ENCODE measurements at regions not wholly inside any gene's neighbourhood (a gene's known extent, or its start where the extent isn't known, plus 50 kb on each side); places are given as distances from the start of the nearest gene placed in this dataset.
"Not testable (repeated sequence)": the region's sequence is repeated elsewhere in the genome, so short reads cannot be mapped to it uniquely, and the experiment has no call there.

DNA sequence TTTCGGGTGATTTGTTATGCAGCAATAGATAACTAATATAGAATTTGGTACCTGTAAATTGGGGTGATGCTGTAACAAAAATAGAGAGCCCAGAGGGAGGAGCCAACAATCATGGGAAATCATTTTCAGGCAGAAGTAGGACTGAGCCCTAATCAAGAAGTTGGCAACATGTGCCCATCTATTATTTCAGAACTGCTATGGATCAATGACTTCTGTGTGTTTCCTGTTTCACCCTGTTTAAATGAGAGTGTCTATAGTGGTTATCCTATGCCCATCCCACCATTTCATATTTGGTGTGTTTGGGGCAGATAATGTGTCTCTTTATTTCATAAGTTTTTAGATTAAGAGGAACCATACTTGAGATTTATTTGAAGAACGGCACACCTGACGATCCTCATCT, 330.8 kb upstream of the CITED2 start:
- DNase-seq (ENCODE audit: low spot score): no peak

DNA sequence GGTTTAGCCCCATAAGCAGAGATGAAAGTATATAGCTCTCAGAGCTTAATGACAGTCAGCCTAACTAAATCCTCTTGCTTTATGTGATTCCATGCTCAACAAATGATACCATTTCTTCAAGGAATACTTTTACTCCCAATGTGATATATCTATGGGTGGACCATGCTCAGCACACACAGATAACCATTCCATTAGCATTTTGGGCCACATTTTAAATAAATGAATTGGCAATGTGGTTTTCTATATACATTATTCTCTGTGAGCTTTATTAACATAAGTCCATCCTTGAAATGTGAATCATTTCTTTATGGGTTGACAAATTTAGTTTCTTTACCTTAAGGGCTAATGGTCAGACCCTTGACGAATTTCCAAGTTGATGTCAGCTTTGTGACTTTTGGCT, 329.3 kb upstream of the CITED2 start:
- no peak for DNase-seq (ENCODE audit: low spot score)

DNA sequence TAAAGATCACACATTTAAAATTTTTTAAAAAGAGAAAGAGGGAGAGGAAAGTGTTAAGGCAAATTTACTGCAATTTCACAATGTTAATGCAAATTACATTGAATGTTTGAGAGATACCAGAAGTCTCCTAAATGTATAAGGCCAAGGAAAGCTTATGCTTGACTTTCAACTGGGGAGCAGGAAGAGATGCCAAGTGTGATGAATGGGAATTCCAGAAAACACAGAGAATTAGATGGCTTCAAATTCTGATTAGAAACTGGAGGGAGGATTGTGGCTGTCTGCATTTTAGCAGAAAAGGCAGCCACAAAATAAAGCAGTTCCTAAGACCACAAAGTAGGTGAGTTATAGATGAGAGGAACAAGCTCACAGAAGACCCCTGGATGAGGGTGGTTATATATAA, 328.3 kb upstream of the CITED2 start:
- DNase-seq (ENCODE audit: low spot score): no peak

- DNase-seq (ENCODE audit: low spot score): no peak
Observed at GRCh38 chr6:139701695-139702094, 327.2 kb upstream of the CITED2 start.

DNA sequence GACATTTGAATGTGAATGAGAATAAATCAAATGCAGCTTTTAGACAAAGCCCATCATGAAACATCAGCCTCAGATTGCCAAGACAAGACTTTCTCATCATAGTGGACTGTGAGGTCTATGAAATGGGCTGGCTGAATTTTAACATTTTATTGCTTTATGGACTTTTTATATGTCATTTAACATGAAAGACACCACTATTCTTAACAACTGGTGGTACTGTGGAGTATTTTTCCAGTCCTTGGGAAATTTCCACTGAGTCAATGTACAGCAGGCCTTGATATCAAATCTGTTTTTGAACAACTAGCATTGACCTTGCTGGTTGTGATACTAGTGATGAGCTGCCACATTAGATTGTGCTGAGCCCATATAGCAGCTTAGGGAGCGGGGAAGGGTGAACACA, 326.6 kb upstream of the CITED2 start:
- no peak for DNase-seq (ENCODE audit: low spot score)

GRCh38 chr6:139699911-139700310, 325.5 kb upstream of the CITED2 start:
- no peak for DNase-seq (ENCODE audit: low spot score)

GRCh38 chr6:139699335-139699734, 324.9 kb upstream of the CITED2 start:
- no peak for DNase-seq (ENCODE audit: low spot score)

- DNase-seq (ENCODE audit: low spot score): no peak
Observed at GRCh38 chr6:139698526-139699176, 324.2 kb upstream of the CITED2 start.

DNA sequence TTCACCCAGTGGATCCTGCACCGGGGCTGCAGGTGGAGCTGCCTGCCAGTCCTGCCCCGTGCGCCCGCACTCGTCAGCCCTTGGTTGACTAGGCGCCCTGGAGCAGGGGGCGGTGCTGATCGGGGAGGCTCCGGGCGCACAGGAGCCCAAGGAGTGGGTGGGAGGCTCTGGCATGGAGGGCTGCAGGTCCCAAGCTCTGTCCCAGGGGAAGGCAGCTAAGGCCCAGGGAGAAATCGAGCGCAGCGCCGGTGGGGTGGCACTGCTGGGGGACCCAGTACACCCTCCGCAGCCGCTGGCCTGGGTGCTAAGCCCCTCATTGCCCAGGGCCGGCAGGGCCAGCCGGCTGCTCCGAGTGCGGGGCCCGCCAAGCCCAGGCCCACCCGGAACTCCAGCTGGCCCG, 323.4 kb upstream of the CITED2 start:
- DNase-seq (ENCODE audit: low spot score): not testable (repeated sequence)

- DNase-seq (ENCODE audit: low spot score): not testable (repeated sequence)
Observed at GRCh38 chr6:139696991-139697390, 322.5 kb upstream of the CITED2 start.

- DNase-seq (ENCODE audit: low spot score): no peak
Observed at GRCh38 chr6:139695361-139695760, 320.9 kb upstream of the CITED2 start.

GRCh38 chr6:139693735-139694134, 319.3 kb upstream of the CITED2 start:
- no peak for DNase-seq (ENCODE audit: low spot score)

DNA sequence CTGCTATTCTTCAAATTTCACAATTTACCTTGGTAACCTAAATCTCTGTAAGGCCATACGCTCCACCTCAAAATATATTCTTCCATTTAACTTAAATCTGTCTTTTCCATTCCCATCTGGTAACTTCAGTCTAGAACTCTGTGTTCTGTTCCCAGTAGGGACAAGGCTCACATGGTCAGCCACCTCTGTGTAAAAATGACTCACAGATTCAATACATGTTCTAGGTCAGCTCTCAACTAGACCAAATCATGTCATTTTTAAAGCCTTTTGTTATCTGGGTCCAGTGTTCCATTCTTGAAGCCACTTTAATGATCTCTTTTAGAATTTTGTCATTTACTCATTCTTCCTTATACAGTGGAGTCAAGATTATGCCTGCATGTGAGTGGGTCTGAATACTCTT, 315.6 kb upstream of the CITED2 start:
- no peak for DNase-seq (ENCODE audit: low spot score)

GRCh38 chr6:139687055-139687454, 312.6 kb upstream of the CITED2 start:
- no peak for DNase-seq (ENCODE audit: low spot score)

DNA sequence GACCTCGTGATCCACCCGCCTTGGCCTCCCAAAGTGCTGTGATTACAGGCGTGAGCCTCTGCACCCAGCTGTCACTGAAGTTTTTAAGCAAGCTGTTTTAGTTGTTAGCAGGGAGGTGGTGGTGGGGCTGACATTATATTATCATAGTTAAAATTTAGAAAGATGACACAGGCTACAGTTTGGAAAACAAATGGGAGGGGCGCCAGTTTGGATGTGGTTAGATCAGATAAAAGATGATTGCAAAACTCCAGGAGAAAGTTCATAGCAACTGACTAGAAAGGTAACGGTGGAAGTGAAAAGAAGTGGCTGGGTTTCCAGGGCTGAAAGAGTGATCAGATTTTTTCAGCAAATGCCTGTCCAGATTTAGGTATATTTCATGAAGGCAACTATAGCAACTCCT, 311.9 kb upstream of the CITED2 start:
- no peak for DNase-seq (ENCODE audit: low spot score)

- no peak for DNase-seq (ENCODE audit: low spot score)
Observed at GRCh38 chr6:139685009-139685408, 310.6 kb upstream of the CITED2 start.

DNA sequence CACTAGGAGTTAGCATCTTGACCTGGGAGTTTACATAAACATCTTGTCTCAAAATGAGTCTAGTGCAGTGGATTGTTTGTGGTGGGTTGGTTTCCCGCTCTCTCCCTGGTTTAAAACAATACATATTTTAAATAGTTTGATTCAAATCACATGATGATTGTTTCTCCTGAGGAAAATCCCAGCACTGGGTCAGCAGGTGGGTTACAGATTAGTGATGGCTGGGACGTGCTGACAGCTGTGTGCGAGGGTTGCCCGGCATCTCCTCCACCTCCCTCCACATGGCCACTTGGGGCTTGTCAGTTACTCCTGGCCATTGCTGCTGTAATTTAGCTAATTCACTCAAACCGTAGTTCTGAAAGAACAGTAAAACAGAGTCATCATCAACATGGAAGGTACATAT, 306.4 kb upstream of the CITED2 start:
- no peak for DNase-seq (ENCODE audit: low spot score)

GRCh38 chr6:139679516-139680179, 305.2 kb upstream of the CITED2 start:
- DNase-seq (ENCODE audit: low spot score): no peak

DNA sequence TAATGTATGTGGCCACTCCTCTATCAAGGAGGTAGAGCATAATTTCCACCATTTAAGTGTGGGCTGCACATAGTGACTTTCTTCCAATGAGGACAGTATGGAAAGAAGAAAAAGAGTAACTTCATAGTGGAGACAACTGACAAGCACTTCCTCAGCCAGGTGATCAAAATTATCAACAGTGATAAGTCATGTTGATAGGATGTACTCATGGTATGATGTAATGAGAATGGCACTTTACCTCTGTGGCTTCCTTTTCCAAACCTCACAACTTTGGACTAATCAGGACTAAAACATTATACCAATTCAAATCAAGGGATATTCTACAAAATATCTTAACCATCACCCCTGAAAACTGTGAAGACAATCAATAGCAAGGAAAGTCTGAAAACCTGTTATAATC, 302.3 kb upstream of the CITED2 start:
- DNase-seq (ENCODE audit: low spot score): no peak

- DNase-seq (ENCODE audit: low spot score): no peak
Observed at GRCh38 chr6:139666284-139666683, 291.8 kb upstream of the CITED2 start.

- DNase-seq (ENCODE audit: low spot score): no peak
Observed at GRCh38 chr6:139663996-139664395, 289.5 kb upstream of the CITED2 start.

DNA sequence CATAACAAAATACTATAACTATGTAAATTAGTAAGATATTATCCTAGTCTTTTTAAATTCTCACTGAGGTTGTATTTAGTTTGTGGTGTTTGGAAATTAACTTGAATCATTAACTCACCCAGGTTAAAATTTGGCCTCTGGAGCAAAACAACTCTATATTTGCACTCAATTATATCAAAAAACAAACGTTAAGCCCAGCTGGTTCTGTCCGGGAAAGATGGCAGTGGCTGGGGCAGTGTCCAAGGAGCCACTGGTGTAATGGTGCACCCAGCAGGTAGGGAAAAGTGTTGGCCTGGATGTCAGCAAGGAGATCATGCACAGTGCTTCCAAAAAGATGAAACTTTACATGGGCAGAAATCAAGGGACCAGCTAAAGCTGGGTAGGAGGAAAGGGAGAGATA, 285.3 kb upstream of the CITED2 start:
- DNase-seq (ENCODE audit: low spot score): no peak

DNA sequence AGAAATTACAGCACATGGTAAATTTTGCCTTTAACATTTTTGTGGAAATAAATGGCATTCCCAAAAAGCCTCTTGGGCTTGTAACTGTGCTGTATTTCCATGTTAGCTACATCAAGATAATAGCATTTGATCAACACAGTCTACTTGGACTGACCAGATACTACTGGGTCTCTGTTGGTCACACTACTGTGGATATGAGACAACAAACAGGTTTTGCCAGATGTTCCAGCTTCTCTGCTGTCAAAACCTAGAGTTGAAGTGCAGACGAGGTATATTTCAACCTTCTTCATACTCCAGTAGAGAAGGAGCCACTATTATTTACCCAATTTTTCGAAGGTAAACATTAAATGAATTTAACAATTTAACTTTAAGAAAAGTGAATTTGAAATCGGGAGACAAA, 284.7 kb upstream of the CITED2 start:
- no peak for DNase-seq (ENCODE audit: low spot score)

- no peak for DNase-seq (ENCODE audit: low spot score)
Observed at GRCh38 chr6:139657119-139657518, 282.7 kb upstream of the CITED2 start.

Data from CD4-positive, alpha-beta T cell treated with Interleukin-2 at 100 ng/mL for 4 hours (primary cell).